ENCODE measurements at regions not wholly inside any gene's neighbourhood (a gene's known extent, or its start where the extent isn't known, plus 50 kb on each side); places are given as distances from the start of the nearest gene placed in this dataset.

DNA sequence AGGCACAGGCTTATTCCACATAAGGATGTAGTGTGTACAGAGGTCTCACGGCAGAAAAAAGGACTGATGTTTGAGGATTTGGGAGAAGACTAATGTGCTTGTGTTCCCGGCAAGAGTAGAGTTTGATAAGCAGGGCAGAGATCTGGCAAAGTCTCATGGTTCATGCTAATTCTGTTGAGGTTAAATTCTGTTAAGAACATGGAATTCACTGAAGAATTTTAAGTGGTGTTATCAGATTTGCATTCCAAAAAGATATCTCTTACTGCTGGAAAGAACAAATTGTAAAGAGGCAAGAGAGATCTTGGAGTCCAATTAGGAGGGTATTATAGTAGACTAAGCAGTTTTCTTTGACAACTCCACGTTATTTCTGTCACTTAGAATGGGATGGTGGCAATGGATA is 348.3 kb downstream of the TDRD3 start:
- Histone ChIP-seq H3K4me1 (ENCODE audit: control insufficient read depth, insufficient read depth, low read length) (peaks cover 2% of the 10 kb centered on the region), H3K27ac (ENCODE audit: low read depth, low read length) (no peak overlapping the region), H3K9ac (ENCODE audit: extremely low read depth, low read length, poor library complexity, severe bottlenecking) (no peak overlapping the region), H3K27me3 (ENCODE audit: control insufficient read depth, insufficient read depth, low read length, poor library complexity, severe bottlenecking) (no peaks in the 10 kb centered on the region), H3K36me3 (ENCODE audit: control insufficient read depth, insufficient read depth, low read length) (no peaks in the 10 kb centered on the region), H3K9me3 (ENCODE audit: control insufficient read depth, low read length) (peaks cover 10% of the 10 kb centered on the region), H3K4me3 (ENCODE audit: low read length) (no peak overlapping the region)
- Mint-ChIP-seq H3K9me3 (peaks cover 10% of the 10 kb centered on the region), H3K27ac (no peak overlapping the region), H3K4me1 (peaks cover 11% of the 10 kb centered on the region), H3K27me3 (ENCODE audit: insufficient read depth) (no peaks in the 10 kb centered on the region), H3K4me3 (no peak overlapping the region), H3K36me3 (ENCODE audit: low read depth) (no peaks in the 10 kb centered on the region)
- TF ChIP-seq CTCF (conservative IDR thresholded peaks at IDR 0.05), result no peak
- 92 to 95% methylated on average over 3 of the region's 3 CpGs for WGBS, 2 experiments (ENCODE audit: insufficient coverage in 1 of 2, insufficient read length in 1 of 2)
- no peak for DNase-seq

DNA sequence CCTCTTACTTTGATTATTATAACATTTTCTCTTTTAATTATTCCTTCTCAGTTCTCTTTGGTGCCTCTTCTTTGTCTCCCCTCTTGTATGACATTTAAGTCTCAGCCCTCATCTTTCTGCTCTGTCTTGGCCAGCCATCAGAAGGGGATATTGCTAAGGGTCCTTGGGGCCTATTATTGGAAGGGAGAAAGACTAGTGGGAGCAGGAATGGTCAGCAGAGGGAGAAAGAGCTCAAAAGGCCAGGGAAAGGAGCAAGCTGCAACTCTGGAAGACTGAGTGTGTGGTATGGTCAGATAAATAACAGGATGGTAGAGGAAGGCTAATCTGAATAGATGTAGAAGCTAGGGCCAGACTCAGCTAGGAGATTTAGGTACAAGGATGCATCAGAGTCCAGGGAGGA is 336.9 kb downstream of the TDRD3 start:
- Mint-ChIP-seq H3K4me1 (peaks cover 2% of the 10 kb centered on the region), H3K27ac (no peak overlapping the region), H3K4me3 (no peak overlapping the region), H3K36me3 (ENCODE audit: low read depth) (no peaks in the 10 kb centered on the region), H3K9me3 (peaks cover 4% of the 10 kb centered on the region), H3K27me3 (ENCODE audit: insufficient read depth) (no peaks in the 10 kb centered on the region)
- H3K9ac ChIP-seq (ENCODE audit: extremely low read depth, low read length, poor library complexity, severe bottlenecking), result no peak overlapping the region
- no peak overlapping the region for H3K27ac ChIP-seq (ENCODE audit: low read depth, low read length)
- no peaks in the 10 kb centered on the region for H3K27me3 ChIP-seq (ENCODE audit: control insufficient read depth, insufficient read depth, low read length, poor library complexity, severe bottlenecking)
- no peaks in the 10 kb centered on the region for H3K9me3 ChIP-seq (ENCODE audit: control insufficient read depth, low read length)
- H3K4me3 ChIP-seq (ENCODE audit: low read length), result no peak overlapping the region
- no peak for DNase-seq
- TF ChIP-seq CTCF (conservative IDR thresholded peaks at IDR 0.05), result peak; percentile 64
- H3K4me1 ChIP-seq (ENCODE audit: control insufficient read depth, insufficient read depth, low read length), result no peaks in the 10 kb centered on the region
- H3K36me3 ChIP-seq (ENCODE audit: control insufficient read depth, insufficient read depth, low read length), result no peaks in the 10 kb centered on the region

DNA sequence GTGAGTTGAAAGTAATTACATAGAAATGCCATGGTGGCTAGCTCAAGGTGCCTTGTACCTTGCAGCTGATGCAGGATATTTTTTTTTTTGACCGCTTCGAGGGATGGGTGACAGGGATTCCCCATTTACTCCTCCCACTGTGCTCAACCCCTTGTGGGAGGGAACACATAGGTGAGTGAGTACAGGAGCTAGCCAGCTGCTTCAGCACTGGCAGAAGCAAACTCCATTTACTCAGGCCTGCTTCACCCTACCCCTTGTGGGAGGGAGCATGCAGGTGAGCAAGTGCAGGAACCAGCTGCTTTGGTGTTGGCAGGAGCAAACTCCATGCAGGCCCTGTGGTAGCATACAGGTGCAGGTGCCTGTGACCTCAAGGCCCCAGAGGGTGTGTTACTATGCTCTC is 330.1 kb downstream of the TDRD3 start:
- no peaks in the 10 kb centered on the region for H3K27me3 Mint-ChIP-seq (ENCODE audit: insufficient read depth)
- H3K4me1 ChIP-seq (ENCODE audit: control insufficient read depth, insufficient read depth, low read length), result no peaks in the 10 kb centered on the region
- no peaks in the 10 kb centered on the region for H3K9me3 ChIP-seq (ENCODE audit: control insufficient read depth, low read length)
- 89% methylated on average over 2 of the region's 2 CpGs; no CpG with 5 or more reads in 1 of the 2 experiments for WGBS, 2 experiments (ENCODE audit: insufficient coverage in 1 of 2, insufficient read length in 1 of 2)
- no peaks in the 10 kb centered on the region for H3K27me3 ChIP-seq (ENCODE audit: control insufficient read depth, insufficient read depth, low read length, poor library complexity, severe bottlenecking)
- H3K27ac ChIP-seq (ENCODE audit: low read depth, low read length), result no peak overlapping the region
- H3K27ac Mint-ChIP-seq, result no peak overlapping the region
- no peaks in the 10 kb centered on the region for H3K36me3 Mint-ChIP-seq (ENCODE audit: low read depth)
- H3K4me3 ChIP-seq (ENCODE audit: low read length), result no peak overlapping the region
- no peaks in the 10 kb centered on the region for H3K36me3 ChIP-seq (ENCODE audit: control insufficient read depth, insufficient read depth, low read length)
- peaks cover 2% of the 10 kb centered on the region for H3K4me1 Mint-ChIP-seq
- TF ChIP-seq CTCF (conservative IDR thresholded peaks at IDR 0.05), result no peak
- no peak overlapping the region for H3K4me3 Mint-ChIP-seq
- H3K9me3 Mint-ChIP-seq, result no peaks in the 10 kb centered on the region
- no peak for DNase-seq
- H3K9ac ChIP-seq (ENCODE audit: extremely low read depth, low read length, poor library complexity, severe bottlenecking), result no peak overlapping the region

Data from endodermal cell (in vitro differentiated cells).